Natural killer cell (primary cell): ENCODE measurements at regions not wholly inside any gene's neighbourhood (a gene's known extent, or its start where the extent isn't known, plus 50 kb on each side); places are given as distances from the start of the nearest gene placed in this dataset.
A peak's percentile ranks its signal among the peaks of the same experiment; 100 is the strongest.
"Not testable (repeated sequence)": the region's sequence is repeated elsewhere in the genome, so short reads cannot be mapped to it uniquely, and the experiment has no call there.

Experiments
- ATAC-seq, 3 donors: fragments of 150-1000 bp in 2 of 3; fragments of 200-7000 bp in 1 of 3; cut with Tn5 transposase; 1 replicate in 1 of 3; 2 replicates in 2 of 3; pipeline ENCODE4 v1.10.0; 2021; ENCODE audit warnings: mild to moderate bottlenecking in 2 of 3, moderate library complexity in 2 of 3
- DNase-seq, 2 donors: peaks; one replicate each; pipeline versions ENCODE4 v3.0.0 to v3.0.0-alpha.2; 2013 to 2021; ENCODE audit warnings: mixed read lengths in 1 of 2
- H3K27ac ChIP-seq: one replicate; pipeline ENCODE4 v1.5.1; 2013; ENCODE audit warnings: mild to moderate bottlenecking, low read length
- H3K27me3 ChIP-seq: one replicate; pipeline ENCODE4 v1.6.1; 2013; ENCODE audit warnings: low read length; ENCODE audit not compliant: control insufficient read depth, insufficient read depth
- H3K36me3 ChIP-seq: one replicate; pipeline ENCODE4 v1.6.1; 2013; ENCODE audit warnings: low read length; ENCODE audit not compliant: control insufficient read depth, insufficient read depth
- H3K4me1 ChIP-seq: one replicate; pipeline ENCODE4 v1.6.1; 2013; ENCODE audit warnings: low read length; ENCODE audit not compliant: control insufficient read depth, insufficient read depth
- H3K4me3 ChIP-seq: one replicate; pipeline ENCODE4 v1.5.1; 2013; ENCODE audit warnings: low read length
- H3K9me3 ChIP-seq: one replicate; pipeline ENCODE4 v1.6.1; 2013; ENCODE audit warnings: low read length; ENCODE audit not compliant: control insufficient read depth, insufficient read depth
- H3K27ac Mint-ChIP-seq, 2 donors: one replicate each; pipeline ENCODE4 v1.8.0; 2022; ENCODE audit warnings: mild to moderate bottlenecking in 2 of 2, mixed read lengths in 2 of 2, moderate library complexity in 1 of 2
- H3K27me3 Mint-ChIP-seq, 2 donors: one replicate each; pipeline ENCODE4 v1.8.0; 2022; ENCODE audit warnings: low read depth in 2 of 2, mixed read lengths in 2 of 2
- H3K36me3 Mint-ChIP-seq: one replicate; pipeline ENCODE4 v1.8.0; 2022; ENCODE audit warnings: mixed read lengths
- H3K4me1 Mint-ChIP-seq, 2 donors: one replicate each; pipeline ENCODE4 v1.8.0; 2022; ENCODE audit warnings: mixed read lengths in 2 of 2
- H3K4me3 Mint-ChIP-seq: one replicate; pipeline ENCODE4 v1.8.0; 2022; ENCODE audit warnings: mild to moderate bottlenecking, moderate library complexity, mixed read lengths
- H3K9me3 Mint-ChIP-seq, 2 donors: one replicate each; pipeline ENCODE4 v1.8.0; 2022; ENCODE audit warnings: mixed read lengths in 2 of 2
- CTCF ChIP-seq: fragments of 200-600 bp; IDR thresholded peaks from one replicate; pipeline ENCODE4 v1.8.0; 2022; ENCODE audit warnings: antibody characterized with exemption
- WGBS: methylation state at CpG from one replicate; pipeline ENCODE4 v1.1.7; 2013; ENCODE audit warnings: missing lambda C conversion rate; ENCODE audit not compliant: insufficient coverage; 5-methylcytosine and 5-hydroxymethylcytosine counted together
- intact Hi-C: fragments of 100-400 bp; cut with micrococcal nuclease; formaldehyde crosslinking; loops from one replicate; pipeline ENCODE4 v1.14.2; 2022

DNA sequence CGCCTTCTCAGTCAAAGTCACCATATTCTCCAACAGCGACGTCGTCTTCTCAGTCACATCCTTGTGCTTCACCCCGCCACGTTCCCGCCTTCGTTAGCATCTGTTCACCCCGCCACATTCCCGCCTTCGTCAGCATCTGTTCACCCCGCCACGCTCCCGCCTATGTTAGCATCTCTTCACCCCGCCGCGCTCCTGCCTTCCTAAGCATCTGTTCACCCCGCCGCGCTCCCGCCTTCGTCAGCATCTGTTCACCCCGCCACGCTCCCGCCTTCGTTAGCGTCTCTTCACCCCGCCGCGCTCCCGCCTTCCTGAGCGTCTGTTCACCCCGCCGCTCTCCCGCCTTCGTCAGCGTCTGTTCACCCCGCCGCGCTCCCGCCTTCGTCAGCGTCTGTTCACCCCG lies 816.4 kb upstream of the TPTE start:
- WGBS = 76% methylated on average over 36 of the region's 44 CpGs
- not testable (repeated sequence) for H3K4me3 Mint-ChIP-seq, ATAC-seq

GRCh38 chr21:9705455-9705854 lies 815.9 kb upstream of the TPTE start:
- H3K27me3 ChIP-seq, H3K4me1 ChIP-seq, ATAC-seq, H3K4me3 ChIP-seq, H3K27ac Mint-ChIP-seq, H3K27ac ChIP-seq, H3K36me3 Mint-ChIP-seq, intact Hi-C loops, H3K9me3 Mint-ChIP-seq, H3K9me3 ChIP-seq, H3K27me3 Mint-ChIP-seq, H3K4me3 Mint-ChIP-seq, H3K4me1 Mint-ChIP-seq, DNase-seq, H3K36me3 ChIP-seq: not testable (repeated sequence)
- 73% methylated on average over 21 of the region's 63 CpGs for WGBS

More for the DNA sequence above, 816.4 kb upstream of the TPTE start:
- H3K27me3 Mint-ChIP-seq, H3K36me3 Mint-ChIP-seq, H3K27me3 ChIP-seq, H3K9me3 Mint-ChIP-seq, H3K4me1 ChIP-seq, H3K27ac Mint-ChIP-seq, H3K36me3 ChIP-seq, H3K9me3 ChIP-seq, H3K27ac ChIP-seq, intact Hi-C loops, DNase-seq, H3K4me3 ChIP-seq, H3K4me1 Mint-ChIP-seq: not testable (repeated sequence)

- WGBS = 64% methylated on average over 2 of the region's 6 CpGs
- intact Hi-C loops, H3K27me3 ChIP-seq, H3K9me3 Mint-ChIP-seq, H3K4me3 Mint-ChIP-seq, H3K27ac Mint-ChIP-seq, H3K27me3 Mint-ChIP-seq, DNase-seq, ATAC-seq, H3K4me3 ChIP-seq, H3K27ac ChIP-seq, H3K36me3 ChIP-seq, H3K4me1 ChIP-seq, H3K4me1 Mint-ChIP-seq: not testable (repeated sequence)
- peaks cover 17% of the 10 kb centered on the region for H3K9me3 ChIP-seq
- H3K36me3 Mint-ChIP-seq = peaks cover 26% of the 10 kb centered on the region
Observed at GRCh38 chr21:9724542-9724941, 796.8 kb upstream of the TPTE start.

DNA sequence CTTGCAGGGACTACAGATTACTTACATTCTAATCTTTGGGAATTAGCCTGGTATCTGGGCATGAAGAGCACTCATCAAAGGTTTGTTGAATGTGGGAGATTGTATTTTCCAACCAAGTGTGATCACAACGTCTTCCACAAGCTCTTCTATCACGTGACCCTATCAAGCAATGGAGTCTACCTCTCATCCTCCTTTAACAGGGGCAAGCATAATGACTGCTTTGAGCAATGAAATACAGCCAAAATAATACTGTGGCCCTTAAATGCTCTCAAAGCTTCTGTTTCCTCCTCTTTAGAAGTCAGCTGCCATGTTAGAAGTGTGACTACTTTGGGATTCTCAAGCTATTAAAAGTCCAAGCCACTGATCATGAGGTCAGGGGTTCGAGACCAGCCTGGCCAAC lies 794.2 kb upstream of the TPTE start:
- H3K36me3 ChIP-seq, H3K27me3 ChIP-seq, H3K27me3 Mint-ChIP-seq, DNase-seq, H3K9me3 Mint-ChIP-seq, H3K4me3 Mint-ChIP-seq, H3K4me3 ChIP-seq, intact Hi-C loops, H3K4me1 ChIP-seq, H3K27ac ChIP-seq, H3K4me1 Mint-ChIP-seq, H3K27ac Mint-ChIP-seq: not testable (repeated sequence)
- peaks cover 14% of the 10 kb centered on the region for H3K9me3 ChIP-seq
- peak in 1 of 3 donors; percentile 2 for ATAC-seq
- 43% methylated on average over 3 of the region's 3 CpGs for WGBS
- H3K36me3 Mint-ChIP-seq = peaks cover 26% of the 10 kb centered on the region

GRCh38 chr21:9728219-9728992 lies 793.0 kb upstream of the TPTE start:
- H3K4me3 ChIP-seq, H3K9me3 ChIP-seq, H3K36me3 ChIP-seq, DNase-seq, H3K4me3 Mint-ChIP-seq, H3K27me3 Mint-ChIP-seq, H3K27ac Mint-ChIP-seq, H3K9me3 Mint-ChIP-seq, intact Hi-C loops, ATAC-seq, H3K27ac ChIP-seq, H3K4me1 Mint-ChIP-seq, H3K27me3 ChIP-seq, H3K4me1 ChIP-seq: not testable (repeated sequence)
- WGBS = 53% methylated on average over 5 of the region's 5 CpGs
- peaks cover 26% of the 10 kb centered on the region for H3K36me3 Mint-ChIP-seq

GRCh38 chr21:9730866-9731265 lies 790.5 kb upstream of the TPTE start:
- no peak overlapping the region for H3K27ac Mint-ChIP-seq
- TF ChIP-seq CTCF = no peak

DNA sequence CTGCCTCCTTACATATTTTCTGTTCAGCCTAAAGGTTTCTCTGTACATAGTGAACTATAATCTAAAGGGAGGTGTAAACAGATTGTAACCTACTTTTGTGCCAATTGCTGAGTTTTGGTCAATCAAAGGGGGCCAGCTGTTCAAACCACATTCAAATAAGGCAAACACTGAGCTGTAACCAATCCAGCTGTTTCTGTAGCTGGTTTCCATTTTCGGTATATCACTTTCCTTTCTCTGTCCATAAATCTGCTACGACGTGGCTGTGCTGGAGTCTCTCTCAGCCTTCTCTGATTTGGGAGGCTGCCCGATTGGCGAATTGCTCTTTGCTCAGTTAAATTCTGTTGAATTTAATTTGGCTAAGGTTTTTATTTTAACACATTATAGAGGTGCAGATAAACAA lies 790.1 kb upstream of the TPTE start:
- H3K27me3 ChIP-seq, H3K27ac ChIP-seq, H3K27me3 Mint-ChIP-seq, ATAC-seq, H3K4me1 ChIP-seq, H3K4me1 Mint-ChIP-seq, H3K9me3 Mint-ChIP-seq, intact Hi-C loops, H3K36me3 ChIP-seq, DNase-seq, H3K27ac Mint-ChIP-seq, H3K4me3 ChIP-seq, H3K4me3 Mint-ChIP-seq: not testable (repeated sequence)
- peaks cover 16% of the 10 kb centered on the region for H3K9me3 ChIP-seq
- 58% methylated on average over 5 of the region's 5 CpGs for WGBS
- H3K36me3 Mint-ChIP-seq = peaks cover 16% of the 10 kb centered on the region

More at GRCh38 chr21:9730866-9731265, 790.5 kb upstream of the TPTE start:
- peaks cover 13% of the 10 kb centered on the region for H3K9me3 ChIP-seq
- H3K36me3 ChIP-seq = no peaks in the 10 kb centered on the region
- no peak overlapping the region for H3K27ac ChIP-seq
- intact Hi-C loops = no loop called here
- Mint-ChIP-seq H3K27me3 (no peaks in the 10 kb centered on the region), H3K4me1 (no peaks in the 10 kb centered on the region), H3K9me3 (peaks cover 4 to 9% of the 10 kb centered on the region in 2 donors), H3K36me3 (peaks cover 16% of the 10 kb centered on the region), H3K4me3 (no peak overlapping the region)
- H3K4me3 ChIP-seq = no peak overlapping the region
- no peak for ATAC-seq
- WGBS = 73% methylated on average over 3 of the region's 3 CpGs
- H3K27me3 ChIP-seq = no peaks in the 10 kb centered on the region
- DNase-seq = no peak
- no peaks in the 10 kb centered on the region for H3K4me1 ChIP-seq
